ENCODE measurements at regions not wholly inside any gene's neighbourhood (a gene's known extent, or its start where the extent isn't known, plus 50 kb on each side); places are given as distances from the start of the nearest gene placed in this dataset.

DNA sequence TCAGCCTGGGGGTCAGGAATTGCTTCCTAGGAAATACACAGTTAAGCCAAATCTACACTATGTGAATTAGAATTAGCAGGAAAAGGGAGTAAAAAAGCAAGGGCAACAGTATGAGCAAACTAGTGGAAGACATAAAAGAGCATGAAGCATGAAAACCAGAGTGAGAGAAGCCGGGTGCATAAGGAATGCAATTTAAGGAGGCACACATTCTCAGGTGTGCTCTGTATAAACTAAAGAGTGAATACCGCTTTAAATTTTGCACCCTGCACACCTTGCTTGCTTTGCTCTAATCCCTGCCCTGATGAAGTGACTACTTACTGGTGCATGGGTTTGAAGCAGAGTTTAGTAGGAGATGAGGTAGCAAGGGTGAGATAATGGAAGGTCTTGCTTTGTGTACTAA, 65.7 kb upstream of the EPHA4 start:
- DNase-seq (ENCODE audit: low spot score) (no peak), FAIRE-seq (no peak)

- FAIRE-seq: no peak
- no peak for DNase-seq (ENCODE audit: low spot score)
Measured at GRCh38 chr2:221635949-221636348, 63.8 kb upstream of the EPHA4 start.

DNA sequence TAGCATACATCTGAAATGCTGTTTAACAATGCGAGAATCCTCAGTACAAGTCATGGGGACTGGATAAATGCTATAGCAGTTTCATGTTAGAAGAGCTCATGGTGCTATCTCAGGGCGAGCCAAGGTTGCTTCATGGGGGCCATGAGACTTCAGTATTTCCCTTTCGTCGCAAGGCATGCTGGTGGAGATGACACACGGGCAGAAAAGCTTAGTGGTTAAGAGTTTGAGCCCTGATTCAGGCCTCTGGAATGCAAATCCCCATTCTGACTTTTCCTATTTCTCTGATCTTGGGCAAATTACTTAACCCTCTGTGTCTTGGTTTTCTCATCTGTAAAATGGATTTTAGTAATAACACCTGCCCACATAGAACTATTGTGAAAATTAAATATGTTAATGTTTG, 57.4 kb upstream of the EPHA4 start:
- peak; percentile 70 for DNase-seq (ENCODE audit: low spot score)
- no peak for FAIRE-seq

DNA sequence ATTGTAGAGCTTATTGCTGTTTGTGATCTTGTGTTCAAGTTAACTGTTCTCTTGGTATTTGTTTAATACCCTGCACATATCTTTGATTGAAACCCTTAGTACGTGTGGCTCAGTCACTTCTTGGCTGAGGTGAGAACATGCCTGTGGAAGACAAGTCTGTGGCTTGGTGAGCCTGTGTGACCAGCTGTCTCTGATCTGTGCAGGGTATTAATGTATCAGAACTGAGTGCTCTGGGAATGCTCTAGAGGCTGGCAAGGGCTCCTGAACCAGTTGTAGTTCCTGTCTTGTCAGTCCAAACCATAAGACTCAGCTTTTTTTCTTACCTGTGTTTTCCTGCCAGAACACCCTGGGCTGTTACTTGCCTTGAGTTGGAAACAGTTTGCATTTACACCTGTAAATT, 52.4 kb upstream of the EPHA4 start:
- DNase-seq (ENCODE audit: low spot score) (no peak), FAIRE-seq (no peak)
